ENCODE measurements at regions not wholly inside any gene's neighbourhood (a gene's known extent, or its start where the extent isn't known, plus 50 kb on each side); places are given as distances from the start of the nearest gene placed in this dataset.
A peak's percentile ranks its signal among the peaks of the same experiment; 100 is the strongest.
"Not testable (repeated sequence)": the region's sequence is repeated elsewhere in the genome, so short reads cannot be mapped to it uniquely, and the experiment has no call there.

GRCh38 chr5:63555874-63556273 lies 406.4 kb downstream of the HTR1A start:
- no peak for DNase-seq

DNA sequence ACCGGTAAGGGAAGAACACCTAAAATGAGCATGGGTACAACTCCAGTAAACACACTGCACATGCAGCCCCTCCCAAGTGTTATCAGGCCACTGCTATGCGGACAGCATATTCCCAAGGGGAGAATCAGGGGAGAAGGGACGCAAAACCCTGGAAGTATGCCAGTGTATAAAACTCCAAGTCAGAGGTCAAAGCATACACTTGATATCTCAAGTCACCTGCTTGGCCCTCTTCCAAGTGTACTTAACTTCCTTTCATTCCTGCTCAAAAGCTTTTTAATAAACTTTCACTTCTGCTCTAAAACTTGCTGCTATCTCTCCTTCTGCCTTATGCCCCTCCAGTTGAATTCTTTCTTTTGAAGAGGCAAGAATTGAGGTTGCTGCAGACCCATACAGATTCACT lies 408.1 kb downstream of the HTR1A start:
- DNase-seq = no peak

GRCh38 chr5:63553073-63553472 lies 409.2 kb downstream of the HTR1A start:
- DNase-seq = no peak

GRCh38 chr5:63535840-63536602 lies 426.2 kb downstream of the HTR1A start:
- no peak for DNase-seq

GRCh38 chr5:63524281-63524680 lies 438.0 kb downstream of the HTR1A start:
- no peak for DNase-seq

GRCh38 chr5:63516006-63516405 lies 446.2 kb downstream of the HTR1A start:
- DNase-seq = no peak

DNA sequence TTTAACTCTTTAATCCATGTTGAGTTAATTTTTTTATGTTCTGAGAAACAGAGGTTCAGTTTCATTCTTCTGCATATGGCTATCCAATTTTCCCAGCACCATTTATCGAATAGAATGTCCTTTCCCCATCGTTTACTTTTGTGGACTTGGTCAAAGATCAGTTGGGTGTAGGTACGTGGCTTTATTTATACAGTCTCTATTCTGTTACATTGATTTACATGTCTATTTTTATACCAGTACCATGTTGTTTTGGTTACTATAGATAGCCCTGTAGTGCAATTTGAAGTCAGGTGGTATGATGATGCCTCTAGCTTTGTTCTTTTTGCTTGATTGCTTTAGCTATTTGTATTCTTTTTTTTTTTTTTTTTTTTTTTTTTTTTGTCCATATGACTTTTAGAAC lies 462.0 kb downstream of the HTR1A start:
- no peak for DNase-seq

DNA sequence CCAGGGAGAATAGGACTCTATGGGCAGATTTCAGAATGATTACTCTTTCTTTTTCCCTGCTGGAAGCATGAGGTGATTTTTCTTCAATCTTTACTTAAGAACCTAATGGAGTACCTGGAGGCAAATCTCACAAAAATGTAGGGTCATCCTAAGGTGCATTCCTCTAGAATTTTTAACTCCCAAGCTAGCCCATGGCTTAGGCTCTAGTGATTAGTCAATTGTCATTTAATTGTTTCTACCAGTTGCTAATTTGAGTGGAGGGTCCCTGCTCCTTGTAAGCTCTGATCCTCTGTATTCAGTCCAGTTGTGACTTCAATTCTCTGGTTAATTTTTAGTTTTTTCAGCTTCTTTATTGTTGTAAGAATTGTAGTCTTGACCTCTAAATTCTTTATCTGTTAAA lies 467.0 kb downstream of the HTR1A start:
- no peak for DNase-seq

DNA sequence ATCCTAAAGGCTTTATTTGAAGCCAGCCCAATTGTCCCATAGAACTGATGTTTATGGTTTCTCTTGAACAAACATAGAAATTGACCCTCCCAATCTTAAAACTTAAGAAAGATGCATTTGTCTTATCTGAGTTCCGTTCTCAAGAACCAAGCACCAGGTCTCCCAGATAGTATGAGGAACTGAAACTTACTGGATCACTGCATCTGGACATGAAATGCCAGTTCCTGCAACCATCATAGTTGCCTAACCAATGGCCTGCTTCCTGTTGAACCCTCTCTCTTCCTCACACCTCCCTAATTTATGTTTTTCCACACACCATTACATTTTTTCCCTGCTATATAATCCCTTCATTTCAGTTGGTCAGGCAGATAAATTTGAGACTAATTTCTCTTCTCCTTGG lies 478.9 kb downstream of the HTR1A start:
- no peak for DNase-seq

DNA sequence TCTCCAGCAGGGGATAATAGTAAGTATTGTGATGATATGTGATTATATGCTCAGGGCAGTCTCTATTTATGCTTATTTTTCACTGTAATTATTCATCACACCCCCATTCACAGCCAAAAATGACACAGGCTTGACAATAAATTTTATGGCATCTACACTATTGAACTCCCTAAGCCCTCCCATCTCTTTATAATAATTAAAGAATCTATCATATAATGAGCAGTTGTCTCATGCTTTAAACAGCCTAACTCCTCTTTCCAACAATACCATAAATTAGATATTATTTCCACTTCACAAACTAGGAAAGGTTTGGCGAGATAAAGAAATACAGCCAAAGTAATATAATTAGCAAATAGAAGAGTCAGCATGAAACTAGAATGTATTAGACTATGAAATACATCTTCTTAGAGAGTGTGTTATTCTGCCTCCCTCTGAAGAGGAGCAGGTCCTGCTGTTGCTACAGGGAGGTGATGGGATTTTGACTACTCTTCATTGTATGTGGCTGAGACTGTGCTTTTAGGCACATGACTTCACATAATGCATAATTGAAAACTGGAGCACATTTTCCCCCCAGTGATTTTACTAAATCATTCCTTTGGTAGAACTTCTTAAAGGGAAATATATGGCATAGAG lies 488.8 kb downstream of the HTR1A start:
- no peak for DNase-seq

DNA sequence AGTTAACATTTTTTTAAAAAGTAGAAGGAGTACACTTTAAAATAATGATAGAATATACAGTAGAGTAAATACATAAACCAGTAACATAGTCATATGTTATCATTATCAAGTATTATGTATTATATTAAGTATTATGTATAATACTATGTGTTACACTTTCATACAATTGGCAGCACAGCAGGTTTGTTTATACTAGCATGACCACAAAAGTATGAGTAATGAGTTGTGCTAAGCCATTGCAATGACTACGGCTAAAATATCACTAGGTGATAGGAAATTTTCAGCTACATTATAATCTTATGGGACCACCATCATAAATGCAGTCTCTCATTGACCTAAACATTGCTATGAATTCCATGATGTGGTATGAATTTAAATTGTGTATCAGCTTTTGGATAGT lies 506.0 kb downstream of the HTR1A start:
- no peak for DNase-seq

GRCh38 chr5:63451188-63451587 lies 511.1 kb downstream of the HTR1A start:
- DNase-seq = no peak

GRCh38 chr5:63439537-63439936 lies 522.7 kb downstream of the HTR1A start:
- DNase-seq = no peak

DNA sequence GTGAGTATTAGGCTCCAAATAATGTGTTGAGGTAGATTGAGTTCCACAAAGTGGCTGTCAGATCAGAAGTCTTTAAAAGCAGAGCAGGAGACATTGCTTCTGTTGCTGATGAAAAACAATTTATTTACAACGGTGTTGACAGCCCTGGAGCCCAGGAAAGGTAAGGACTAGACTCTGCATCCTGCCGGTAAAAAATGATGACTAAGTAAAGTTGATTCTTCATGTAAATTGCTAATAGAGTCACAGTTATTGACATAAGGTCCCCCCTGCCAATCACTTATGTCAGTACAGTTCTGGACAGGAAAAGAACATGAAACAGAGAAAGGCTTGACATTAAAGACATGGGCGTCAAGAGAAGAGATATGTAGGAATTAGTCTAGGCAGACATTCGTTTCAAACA lies 552.5 kb downstream of the HTR1A start:
- no peak for DNase-seq

DNA sequence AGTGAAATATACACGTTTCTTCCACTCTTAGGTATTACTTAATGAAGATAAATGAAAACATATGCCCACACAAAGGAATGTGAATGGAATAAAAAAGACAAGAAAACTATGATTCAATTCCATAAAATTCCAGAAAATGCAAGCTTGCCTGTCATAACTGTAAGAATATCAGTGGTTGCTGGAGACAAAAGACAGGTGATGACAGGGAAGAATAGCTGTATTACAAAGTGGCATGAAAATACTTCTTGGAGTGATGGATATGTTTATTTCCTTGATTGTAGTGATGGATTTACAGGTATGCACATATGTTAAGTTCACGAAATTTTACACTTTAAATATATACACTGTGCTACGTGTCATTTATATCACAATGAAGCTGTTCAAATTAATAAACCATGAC lies 553.3 kb downstream of the HTR1A start:
- no peak for DNase-seq

DNA sequence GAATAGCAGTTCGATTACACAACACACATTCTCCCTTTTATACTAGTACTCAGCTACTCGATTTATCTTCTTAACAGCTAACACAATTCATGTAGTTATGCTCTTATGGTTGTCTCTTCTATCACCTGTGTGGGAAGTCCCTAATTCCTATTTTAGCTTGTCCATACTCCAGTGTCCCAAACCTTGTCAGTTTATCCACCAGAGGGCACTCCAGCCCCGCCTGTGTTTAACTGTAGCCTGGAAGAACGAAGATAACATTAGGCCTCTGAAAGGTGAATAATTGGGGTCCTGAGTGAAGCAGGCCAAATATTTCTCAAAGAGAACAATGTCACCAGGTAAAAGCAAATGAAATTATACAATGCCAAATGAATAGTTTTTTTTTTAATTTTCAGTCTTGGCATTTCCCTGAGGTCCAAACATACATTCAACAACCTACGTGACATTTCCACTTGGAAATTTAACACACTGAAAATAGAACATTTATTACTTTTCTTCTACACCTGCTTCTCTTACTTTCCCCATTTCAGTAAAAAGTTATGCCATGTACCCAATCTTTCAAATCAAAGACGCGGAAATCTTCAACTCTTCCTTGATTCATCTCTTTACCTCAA lies 560.7 kb downstream of the HTR1A start:
- peak; percentile 54 for DNase-seq

DNA sequence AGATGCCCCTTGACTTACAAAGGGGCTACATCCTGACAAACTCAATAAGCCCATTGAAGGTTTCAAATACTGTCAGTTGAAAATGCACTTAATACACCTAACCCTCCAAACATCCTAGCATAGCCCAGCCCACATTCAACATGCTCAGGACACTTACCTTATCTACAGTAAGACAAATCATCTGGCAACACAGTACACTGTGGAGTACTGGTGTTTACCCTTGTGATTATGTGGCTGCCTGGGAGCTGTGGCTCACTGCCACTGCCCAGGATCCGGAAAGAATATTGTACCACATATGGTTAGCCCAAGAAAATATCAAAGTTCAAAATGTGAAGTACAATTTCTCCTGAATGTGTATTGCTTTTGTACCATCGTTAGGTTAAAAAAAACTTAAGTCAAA lies 562.2 kb downstream of the HTR1A start:
- DNase-seq = no peak

DNA sequence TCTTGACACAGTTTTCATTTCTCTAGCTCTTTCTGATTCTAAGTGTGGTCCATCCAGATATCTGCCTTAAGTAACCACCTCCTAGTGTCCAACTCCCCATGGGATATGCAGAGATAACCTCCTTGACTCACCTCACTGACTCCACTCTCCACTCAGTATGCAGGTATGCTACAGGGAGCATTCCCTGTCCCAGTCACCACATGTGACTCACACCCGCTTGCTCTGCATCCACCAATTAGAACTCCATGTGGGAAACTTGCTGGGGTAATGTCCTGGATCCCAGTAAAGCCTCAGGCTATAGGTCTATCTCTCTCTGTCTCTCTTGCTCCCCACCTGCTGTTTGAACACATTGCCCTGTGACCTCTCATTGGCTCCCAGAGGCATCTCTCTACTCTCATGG lies 563.9 kb downstream of the HTR1A start:
- DNase-seq = no peak

- not testable (repeated sequence) for DNase-seq
Measured at GRCh38 chr5:63388188-63388587, 574.1 kb downstream of the HTR1A start.

- DNase-seq = no peak
Measured at GRCh38 chr5:63375851-63376250, 586.4 kb downstream of the HTR1A start.

- no peak for DNase-seq
Measured at GRCh38 chr5:63374085-63374484, 588.2 kb downstream of the HTR1A start.

- no peak for DNase-seq
Measured at GRCh38 chr5:63351164-63351563, 611.1 kb downstream of the HTR1A start.

DNA sequence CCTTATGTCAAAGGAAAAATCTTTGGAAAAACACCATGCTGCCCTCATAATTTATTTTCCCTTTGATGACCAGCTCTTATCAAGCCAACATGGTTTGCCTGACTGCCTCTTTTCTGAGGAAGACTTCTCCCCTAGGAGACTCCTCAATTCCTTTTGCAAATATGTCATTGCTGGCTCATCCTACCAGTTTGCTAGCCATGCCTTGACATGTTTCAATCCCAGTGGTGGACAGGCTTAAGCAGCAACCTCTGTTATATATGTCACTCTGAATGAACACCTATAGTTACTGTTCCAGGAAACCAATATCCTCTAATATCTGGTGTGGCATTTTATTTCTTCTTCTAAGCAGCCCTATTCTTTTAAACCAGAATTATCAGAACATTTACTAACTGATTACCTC lies 615.8 kb downstream of the HTR1A start:
- no peak for DNase-seq

DNA sequence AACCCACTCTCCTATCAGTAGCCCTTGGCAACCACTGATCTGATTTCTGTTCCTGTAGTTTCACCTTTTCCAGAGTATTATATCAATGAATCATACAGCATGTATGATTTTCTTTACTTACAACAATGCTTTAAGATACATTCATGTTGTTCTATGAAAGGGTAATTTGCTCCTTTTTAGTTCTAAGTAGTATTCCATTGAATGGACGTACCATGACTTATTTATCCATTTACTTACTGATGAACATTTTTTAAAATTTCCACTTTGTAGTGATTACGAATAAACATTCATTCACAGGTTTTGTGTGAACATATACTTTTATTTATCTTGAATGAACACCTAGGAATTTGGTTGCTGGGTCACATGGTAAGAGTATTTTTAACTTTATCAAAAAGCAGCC lies 620.8 kb downstream of the HTR1A start:
- no peak for DNase-seq
